GM21447 (cell line): ENCODE measurements at regions not wholly inside any gene's neighbourhood (a gene's known extent, or its start where the extent isn't known, plus 50 kb on each side); places are given as distances from the start of the nearest gene placed in this dataset.
"Not testable (repeated sequence)": the region's sequence is repeated elsewhere in the genome, so short reads cannot be mapped to it uniquely, and the experiment has no call there.

Experiments
- ATAC-seq: cut with Tn5 transposase; IDR thresholded peaks from one replicate; pipeline ENCODE4 v1.9.1; 2021; ENCODE audit not compliant: unreplicated experiment

DNA sequence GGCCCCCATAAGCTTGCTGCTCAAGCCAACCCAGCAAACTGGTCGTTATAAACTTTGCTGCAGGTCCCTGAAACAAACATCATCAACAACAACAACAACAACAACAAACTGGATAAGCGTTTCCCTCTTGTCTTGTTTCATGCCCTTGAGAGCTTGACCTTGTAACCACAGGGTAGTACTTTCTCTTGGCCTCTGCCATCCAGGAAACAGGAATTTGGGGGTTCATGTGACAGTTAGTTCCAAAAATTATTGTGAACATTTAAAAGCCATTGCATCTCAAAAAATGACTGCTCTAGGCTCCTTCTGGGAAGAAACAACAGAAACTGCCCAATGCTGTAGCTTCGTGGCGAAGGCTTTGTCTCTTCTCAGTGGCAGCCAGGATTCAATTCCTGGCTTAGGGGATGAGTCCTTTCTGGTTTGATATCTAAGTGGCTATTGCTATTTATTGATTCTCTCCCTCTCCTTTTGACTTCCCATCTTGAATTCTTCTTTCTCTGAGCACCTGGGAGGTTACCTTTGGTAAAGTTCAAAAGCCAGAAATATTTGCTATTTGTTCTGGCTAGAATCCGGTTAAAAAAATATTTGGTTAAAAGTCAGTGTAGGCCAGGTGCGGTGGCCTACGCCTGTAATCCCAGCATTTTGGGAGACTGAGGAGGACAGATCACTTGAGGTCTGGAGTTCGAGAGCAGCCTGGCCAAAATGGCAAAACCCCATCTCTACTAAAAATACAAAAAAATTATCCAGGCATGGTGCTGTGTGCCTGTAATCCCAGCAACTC lies 52.0 kb upstream of the CPM start:
- ATAC-seq: no peak

DNA sequence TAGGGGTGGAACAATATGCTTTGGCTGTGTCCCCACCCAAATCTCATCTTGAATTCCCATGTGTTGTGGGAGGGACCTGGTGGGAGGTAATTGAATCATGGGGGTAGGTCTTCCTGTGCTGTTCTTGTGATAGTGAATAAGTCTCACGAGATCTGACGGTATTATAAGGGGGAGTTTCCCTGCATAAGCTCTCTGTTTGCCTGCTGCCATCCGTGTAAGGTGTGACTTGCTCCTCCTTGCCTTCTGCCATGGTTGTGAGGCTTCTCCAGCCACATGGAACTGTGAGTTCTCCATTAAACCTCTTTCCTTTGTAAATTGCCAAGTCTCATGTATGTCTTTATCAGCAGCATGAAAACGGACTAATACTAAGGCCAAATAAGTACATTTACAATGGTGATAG lies 64.6 kb upstream of the CPM start:
- not testable (repeated sequence) for ATAC-seq

DNA sequence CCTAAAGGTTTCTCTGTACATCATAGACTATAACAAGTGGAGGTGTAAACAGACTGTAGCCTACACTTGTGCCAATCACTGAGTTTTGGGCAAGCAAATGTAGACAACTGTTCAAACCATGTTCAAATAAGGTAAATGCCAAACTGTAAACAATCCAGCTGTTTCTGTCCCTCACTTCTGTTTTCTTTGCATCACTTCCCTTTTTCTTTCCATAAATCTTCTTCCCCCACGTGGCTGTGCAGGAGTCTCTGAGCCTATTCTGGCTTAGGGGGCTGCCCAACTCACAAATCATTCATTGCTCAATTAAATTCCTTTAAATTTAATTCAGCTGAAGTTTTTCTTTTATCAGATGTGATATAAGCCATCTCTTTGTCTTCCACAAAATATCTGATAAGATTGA lies 65.1 kb upstream of the CPM start:
- ATAC-seq: no peak

DNA sequence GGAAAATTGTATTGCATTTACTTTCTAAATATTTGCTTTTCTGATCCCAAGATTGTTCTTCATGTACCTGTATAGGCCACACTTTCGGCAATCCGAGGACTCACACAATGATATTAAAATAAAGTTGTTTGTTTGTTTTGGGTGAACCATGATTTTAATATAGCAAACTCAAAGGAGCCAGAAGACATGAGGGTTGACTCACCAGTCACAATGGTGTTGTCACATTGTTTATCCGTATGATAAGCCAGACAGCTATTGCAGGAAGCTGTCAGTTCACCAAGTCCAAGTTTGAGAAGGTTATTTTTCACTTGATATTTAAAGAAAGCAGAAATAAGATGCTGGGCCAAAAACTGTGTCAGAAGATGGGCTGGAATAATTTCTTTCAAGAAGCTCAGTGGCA lies 67.1 kb upstream of the CPM start:
- ATAC-seq: no peak

DNA sequence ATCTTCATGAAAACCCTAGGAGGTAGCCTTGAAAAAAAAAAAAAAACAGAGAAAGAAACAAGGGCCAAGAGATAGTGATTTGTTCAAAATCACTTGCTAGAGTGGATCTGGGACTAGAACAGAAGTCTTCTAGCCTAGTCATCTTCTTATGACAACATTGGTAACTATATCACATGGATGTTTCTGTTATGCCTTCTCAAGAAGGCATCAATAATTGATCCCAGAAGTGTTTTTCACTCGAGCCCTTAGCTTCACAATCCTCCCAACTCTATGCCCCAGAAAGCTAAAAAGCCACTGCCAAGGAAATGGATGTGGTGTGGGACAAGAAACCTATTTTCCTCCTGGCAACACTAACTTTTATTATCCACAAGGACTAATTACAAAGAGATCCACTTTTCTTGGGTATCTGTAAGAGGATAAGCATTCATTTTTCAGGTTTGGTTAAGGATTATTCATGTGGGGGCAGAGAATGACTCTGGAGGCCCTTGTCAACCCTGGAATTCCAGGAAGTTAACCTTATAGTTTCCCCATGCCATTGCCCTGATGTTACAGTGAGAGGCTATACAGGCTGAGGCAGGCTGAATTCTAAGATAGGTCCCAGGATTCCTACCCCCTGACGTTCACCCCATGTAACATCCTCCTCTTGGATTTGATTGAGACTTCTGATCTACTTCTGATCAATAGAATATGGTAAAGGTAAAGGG lies 67.7 kb upstream of the CPM start:
- ATAC-seq: no peak

DNA sequence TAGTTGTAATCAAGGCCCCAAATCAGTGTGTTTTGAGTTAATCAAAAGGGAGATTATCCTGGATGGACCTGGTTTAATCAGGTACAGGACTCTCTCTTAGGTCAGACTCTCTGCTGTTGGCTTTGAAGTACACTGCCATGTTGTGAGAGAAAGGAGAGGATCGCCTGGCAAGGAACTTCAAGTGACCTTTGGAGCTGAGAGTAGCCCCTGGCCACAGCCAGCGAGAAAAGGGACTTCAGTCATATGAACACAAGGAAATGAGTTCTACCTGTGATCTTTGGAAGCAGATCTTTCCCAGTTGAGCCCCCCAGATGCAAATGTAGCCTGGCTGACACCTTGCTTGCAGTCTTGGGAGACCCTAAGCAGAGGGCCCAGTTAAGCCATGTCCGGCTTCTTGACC lies 68.3 kb upstream of the CPM start:
- ATAC-seq: no peak

DNA sequence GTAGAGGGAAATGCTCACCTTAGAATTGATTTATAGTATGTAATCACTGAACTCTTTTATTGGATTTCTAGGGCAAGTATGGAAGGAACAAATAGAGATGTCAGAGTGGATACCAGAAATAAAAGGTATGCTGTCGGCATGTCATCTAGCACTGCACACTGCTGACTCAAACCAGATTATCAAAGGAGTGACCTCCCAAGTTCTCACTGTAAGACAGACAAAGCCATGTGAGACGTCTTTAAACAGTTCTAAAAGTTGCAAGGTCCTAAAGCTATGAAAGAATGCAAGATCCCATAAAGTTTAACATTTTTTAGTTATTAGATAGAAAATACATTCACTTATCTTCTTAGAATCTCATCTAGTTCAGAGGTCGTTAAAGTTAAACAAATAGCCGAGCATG lies 70.0 kb upstream of the CPM start:
- no peak for ATAC-seq

DNA sequence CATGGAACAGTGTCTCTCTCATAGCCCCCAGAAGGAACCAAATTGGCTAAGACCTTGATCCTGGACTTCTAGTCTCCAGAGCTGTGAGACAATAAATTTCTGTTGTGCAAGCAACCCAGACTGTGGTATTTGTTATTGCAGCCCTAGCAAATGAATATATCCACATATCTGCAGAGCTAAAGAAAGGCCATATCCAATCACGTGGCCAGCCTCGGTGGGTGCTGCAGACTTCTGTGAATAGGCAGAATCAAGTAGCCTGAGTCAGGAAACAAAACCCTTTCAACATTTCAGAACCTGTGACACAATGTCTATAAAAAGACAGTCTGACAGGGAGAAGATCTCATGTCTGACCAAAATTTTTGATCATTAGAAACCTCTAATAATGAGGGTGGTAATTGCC lies 71.0 kb upstream of the CPM start:
- ATAC-seq: no peak

DNA sequence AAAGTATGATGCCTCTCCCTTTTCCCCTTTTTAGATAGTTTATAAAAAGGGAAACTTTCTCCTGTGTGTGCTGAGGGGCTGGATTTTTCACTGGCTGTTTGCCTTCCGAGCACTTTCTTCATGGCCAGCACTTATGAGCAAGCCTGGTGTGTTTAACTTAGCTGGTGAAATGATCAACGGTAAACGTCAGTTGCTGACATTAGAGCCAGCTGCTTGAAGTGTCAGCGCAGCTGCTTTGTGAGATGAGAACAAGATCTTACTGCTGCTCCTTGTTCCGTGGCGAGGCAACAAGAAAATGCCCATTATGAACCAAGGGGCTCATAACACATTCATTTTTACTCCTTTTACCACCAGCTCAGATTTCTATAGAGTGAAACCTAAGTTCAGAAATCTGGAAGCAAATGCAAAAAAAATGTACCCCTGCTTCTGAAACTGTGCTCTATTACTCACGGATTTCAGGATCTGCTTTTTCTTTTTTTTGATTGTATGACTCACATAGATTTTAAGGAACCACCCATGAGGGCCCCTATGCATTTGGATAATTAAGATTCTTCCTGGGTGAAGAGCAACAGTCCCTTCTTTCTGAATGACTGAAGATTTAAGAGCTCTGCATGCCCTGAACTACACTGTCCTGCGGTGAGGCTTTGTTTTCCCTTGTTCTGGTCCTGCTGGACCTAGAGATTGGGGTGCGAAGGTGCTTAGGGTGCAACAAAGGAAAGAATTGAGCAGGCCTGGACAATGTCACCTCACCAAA lies 74.3 kb upstream of the CPM start:
- ATAC-seq: no peak

DNA sequence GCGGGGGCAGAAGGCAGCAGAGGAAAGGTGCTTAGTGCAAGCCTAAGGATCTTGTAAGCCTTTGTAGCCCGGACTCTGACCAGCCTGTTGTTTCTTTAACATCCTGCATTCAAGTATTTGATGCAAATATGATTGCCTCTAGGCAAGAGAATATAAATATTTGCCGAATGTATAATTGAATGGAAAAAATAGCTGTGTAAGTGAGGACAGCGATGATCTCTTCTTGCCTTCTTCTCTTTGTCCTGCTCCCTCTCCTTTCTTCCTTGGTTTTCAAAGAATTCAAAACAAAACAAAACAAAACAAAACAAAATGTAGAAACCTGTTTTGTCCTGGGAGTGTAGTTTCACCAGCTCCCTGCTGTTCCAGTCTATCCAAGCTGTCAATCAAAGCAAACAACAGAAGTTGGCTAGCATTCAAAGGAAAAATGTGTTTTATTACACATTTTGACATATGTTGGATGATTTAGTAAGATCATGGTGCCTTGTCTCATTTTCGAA lies 74.9 kb upstream of the CPM start:
- no peak for ATAC-seq

DNA sequence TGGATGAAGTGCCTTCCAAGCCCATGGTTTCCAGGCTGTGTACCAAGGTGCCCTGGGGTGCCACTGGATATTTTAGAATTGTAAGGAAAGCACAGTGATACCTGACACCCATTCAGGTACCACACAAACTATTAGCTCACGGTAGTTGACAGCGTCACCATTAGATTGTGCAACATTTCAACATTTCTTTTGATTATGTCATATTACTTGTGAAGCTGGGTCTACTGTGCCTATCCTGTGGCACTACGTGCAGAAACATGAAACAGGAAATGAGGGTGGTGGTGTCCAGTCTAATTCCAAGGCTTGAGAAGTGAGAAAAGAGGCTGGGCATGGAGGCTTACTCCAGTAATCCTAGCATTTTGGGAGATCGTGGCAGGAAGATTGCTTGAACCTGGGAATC lies 75.5 kb upstream of the CPM start:
- no peak for ATAC-seq

DNA sequence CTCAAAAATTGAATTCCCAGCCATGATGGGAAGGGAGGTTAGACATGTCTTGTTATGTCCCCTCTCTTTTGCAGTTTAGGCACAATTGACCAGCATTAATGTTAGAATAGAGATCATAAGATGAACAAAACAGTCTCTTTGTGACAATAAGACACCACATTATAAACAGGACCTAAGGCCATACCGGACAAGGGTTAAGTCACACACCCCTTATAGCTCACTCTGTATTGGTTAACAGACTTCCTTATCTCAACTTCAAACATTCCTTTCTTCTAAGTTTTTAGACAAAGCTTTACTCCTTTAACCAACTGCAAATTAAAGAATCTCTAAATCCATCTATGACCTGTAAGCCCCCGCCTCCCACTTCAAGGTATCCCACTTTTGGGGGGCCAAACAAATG lies 81.1 kb upstream of the CPM start:
- no peak for ATAC-seq

DNA sequence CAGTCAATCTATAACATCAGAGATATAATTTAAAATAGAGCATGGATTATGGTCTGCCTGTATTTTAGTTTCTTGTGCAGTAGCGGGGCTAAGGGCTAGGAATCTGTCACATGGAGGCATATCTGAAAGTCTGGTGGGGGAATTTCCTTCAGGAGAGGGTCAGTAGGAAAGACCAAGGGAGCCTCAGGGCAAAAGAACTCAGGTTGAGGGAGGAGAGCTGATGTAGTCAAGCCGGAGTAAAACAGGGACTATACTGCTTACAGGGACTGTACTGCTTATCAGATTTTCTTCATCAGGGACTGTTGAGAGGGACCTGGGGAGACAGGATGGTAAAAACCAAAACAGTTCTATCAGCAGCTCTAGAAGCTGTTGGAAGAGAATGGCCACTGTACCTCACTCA lies 82.0 kb upstream of the CPM start:
- no peak for ATAC-seq

DNA sequence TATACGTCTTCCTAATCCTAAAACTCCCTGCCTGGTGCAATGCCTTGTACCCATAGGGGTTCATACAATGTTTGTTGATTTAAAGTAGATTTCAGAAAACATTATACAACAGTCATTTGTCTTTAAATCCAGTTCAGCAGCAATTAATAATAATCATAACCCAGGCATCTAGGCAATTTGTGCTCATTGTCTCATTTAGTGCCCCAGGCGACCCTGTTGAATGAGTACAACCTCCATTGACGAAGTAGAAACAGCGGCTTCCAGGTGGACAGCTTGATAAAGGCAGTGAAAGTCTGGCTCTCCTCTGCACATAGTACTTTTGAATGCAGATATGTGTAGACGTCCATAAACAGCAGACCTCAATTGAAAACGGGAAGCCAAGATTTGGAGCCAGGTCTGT lies 82.9 kb upstream of the CPM start:
- ATAC-seq: no peak

DNA sequence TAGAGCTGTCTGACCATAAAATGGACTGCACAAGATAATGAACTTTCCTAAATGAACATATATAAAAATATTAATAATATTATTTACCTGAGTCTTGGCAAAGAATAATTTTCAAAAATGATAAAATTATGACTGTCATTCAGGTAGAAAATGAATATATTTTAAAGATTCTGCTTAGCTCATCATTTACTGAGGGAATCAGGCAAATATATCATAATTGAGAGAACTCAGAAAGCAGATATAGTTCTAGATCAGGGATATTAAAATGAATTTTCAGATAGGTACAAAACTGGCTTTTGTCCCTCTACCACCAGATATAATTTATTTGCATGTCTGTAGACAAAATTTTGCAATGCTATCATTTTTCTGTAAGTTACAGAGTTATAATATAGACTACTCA lies 86.1 kb upstream of the CPM start:
- no peak for ATAC-seq

DNA sequence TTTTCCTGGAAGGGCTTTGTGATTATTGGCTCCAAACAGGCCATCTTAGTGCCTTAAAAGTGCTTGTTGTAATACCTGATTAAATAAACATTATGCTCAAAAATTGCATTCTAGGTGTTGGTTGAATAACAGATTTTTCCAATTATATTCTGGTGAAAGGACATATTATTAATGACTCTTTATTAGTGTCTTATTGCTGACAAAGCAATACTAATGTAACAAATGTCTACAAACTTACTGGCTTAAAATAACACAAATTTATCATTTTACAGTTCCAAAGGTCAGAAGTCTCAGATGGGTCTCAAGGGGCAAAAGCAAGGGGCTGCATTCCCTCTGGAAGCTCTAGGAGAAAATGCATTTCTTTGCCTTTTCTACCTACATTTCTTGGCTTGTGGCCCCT lies 86.9 kb upstream of the CPM start:
- no peak for ATAC-seq

DNA sequence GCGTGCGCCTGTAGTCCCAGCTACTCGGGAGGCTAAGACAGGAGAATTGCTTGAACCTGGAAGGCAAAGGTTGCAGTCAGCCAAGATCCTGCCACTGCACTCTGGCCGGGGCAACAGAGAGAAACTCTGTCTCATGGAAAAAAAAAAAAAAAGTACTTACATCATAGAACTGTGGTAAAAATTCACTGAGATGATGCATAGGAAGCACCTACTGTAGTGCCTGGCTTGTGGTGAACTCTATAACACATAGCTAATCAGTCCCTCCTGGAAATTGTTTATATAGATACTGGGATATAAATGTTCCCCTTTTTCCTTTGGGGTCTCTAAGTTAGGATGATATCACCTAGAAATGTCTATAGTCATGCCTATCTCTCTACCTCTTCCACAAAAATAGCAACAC lies 89.7 kb upstream of the CPM start:
- no peak for ATAC-seq

DNA sequence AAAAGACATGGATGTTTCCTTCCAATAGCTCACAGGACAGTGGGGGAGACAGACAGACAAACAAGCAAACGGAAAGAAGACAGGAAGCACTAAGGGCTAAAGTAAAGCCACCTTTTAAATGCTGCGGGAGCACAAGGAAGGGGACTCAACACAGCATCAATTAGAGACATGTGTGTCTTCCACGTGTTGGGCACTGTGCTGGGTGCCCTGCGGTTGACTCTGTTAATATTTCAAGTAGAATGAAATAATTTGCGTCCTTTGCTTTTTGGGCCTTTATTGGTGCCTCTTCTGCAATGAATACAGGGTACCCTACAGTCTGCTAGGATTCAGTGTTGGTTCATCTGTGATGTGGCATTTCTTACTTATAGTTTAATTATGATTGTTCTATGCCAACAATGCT lies 90.9 kb upstream of the CPM start:
- no peak for ATAC-seq

DNA sequence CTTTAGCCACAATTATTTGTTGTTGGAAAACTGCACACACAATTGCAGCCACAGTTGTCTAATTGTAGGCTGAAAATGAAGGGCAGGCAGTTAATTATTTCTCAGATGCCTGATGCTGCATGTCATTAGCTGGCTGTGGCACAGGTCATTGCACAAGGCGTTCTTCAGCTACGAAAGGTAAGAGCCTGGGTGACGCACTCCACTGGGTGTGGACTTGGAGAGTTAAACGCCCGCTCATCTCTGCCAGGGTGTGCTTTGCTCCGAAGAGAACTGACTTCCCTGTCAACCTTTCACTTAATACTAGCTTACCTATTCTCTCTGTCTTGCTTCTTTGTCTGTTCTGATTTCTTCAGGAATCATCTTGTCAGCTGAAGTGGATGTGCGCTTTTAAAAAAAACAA lies 91.4 kb upstream of the CPM start:
- no peak for ATAC-seq

DNA sequence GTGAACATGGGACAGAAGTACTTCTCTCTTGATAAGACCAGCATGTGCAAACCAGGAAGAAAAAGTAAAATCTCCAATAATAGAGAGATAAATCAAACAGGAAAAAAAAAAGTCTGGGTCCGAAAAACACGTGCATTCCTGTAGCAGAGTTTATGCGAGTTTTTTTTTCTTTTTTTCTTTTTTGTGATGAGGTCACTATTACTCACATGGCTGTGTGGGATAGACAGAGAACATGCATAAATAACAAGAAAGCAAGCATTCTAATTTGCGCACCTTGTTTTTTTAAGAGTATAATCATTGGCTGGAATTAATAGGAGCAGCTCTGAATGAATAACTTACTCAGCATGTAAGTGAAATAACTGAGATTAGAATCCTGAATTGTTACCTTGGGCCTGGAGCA lies 91.9 kb upstream of the CPM start:
- ATAC-seq: no peak

DNA sequence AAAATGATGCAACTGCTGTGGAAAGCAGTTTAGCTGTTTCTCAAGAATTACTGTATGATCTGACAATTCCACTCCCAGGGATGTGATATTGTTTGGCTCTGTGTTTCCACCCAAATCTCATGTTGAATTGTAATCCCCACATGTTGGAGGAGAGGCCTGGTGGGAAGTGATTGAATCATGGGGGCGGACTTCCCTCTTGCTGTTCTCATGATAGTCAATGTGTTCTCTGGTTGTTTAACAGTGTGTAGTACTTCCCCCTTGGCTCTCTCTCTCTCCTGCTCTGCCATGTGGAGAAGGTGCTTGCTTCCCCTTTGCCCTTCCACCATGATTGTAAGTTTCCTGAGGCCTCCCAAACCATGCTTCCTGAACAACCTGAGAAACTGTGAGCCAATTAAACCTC lies 93.4 kb upstream of the CPM start:
- ATAC-seq: no peak

DNA sequence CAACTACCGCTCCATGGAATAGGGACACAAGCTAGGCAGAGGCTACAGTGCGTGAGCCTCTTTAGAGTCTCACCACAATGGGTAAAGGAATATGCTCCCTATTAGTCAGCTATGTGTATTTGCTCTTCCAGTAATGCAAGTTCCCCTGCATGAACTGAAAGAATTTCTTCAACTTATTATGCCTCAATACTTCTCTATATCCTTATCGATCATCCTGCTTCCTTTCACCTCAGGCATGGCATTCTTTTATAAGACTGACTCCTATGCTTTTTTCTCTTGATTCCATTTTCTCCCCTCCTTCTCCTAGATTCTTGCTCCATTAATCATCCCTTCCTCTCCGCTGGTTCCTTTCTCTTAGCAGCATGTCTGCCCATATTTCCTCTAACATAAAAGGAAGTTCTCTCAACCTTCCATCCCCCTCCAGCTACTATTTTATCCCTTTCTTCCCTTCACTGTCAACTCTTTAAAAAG lies 94.5 kb upstream of the CPM start:
- ATAC-seq: no peak
